HG03558 (cell line): ENCODE measurements at regions not wholly inside any gene's neighbourhood (a gene's known extent, or its start where the extent isn't known, plus 50 kb on each side); places are given as distances from the start of the nearest gene placed in this dataset.
A peak's percentile ranks its signal among the peaks of the same experiment; 100 is the strongest.

Experiments
- ATAC-seq: cut with Tn5 transposase; IDR thresholded peaks from one replicate; pipeline ENCODE4 v1.9.1; 2021; ENCODE audit warnings: moderate number of reproducible peaks; ENCODE audit not compliant: unreplicated experiment; ENCODE audit errors: extremely low read depth

DNA sequence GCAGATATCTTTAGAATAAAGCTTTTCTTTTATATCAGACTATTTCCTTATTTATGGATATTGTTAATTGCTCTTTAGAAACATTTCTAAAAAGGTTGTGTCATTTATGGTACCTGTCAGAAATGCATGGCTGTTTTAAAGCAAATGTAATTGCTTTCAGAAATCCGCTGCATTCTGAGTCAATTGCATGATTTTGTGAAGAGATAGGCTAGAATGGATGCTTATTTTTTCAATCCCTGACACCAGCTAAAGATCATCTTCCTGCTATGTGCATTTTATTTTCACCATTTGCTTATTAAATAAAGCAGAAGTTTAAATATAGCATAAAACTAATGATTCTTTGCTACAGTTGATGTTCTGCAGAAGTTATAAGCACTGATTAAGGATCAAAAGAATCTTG, 170.2 kb upstream of the C9orf72 start:
- no peak for ATAC-seq

DNA sequence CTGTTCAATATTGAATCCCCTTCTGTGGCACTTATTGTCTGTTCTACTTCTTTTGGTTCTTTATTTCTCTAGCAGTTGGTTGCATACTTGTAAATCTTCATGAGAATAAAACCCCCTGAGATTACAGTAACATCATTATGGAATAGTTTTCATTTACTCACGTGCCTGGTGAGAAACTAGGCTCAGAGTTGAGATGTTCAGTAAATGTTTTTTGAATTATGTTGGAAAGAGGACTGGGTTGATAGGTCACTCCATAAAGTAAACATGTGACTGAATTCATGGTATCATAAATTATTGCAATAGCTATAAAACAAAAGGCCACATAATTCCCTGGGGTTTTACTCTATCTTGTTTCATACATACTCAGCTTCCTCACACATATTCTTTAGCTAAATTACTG, 174.2 kb upstream of the C9orf72 start:
- ATAC-seq, result no peak

DNA sequence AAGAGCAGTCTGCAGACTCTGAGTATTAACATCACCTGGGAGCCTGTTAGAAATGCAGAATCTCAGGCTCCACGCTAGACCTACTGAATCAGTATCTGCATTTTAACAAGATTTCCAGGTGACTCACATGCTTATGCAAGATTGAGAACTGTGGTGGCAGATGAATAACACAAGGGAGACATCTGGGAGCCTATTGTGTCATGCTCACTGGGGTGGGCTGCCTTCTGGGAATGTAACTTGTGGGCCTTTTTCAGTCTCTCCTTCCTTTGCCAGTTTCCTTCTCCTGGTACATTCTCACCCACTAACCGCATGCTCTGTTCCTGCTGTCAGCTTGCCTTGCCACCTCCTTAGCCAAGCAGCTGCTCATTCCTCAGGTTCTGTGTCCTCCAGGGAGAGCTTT, 176.6 kb upstream of the C9orf72 start:
- ATAC-seq, result no peak

DNA sequence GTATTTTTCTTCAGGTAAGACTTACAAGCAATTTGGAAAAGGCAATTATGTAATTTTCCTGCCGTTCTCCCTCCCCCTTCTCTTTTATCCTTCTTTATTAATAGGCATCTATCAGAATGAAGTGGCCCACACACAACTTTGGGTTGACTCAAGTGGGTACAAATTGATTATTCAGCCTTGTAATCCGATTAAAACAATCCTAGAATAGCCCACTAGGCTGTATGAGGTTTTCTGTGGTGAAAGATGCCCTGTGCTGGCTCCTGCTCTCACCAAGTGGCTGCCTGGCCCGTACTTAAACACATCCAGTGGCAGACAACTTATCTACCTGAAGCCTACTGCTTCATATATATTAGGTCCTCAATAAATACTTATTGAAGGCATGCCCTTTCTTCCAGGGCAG, 177.3 kb upstream of the C9orf72 start:
- ATAC-seq, result no peak

DNA sequence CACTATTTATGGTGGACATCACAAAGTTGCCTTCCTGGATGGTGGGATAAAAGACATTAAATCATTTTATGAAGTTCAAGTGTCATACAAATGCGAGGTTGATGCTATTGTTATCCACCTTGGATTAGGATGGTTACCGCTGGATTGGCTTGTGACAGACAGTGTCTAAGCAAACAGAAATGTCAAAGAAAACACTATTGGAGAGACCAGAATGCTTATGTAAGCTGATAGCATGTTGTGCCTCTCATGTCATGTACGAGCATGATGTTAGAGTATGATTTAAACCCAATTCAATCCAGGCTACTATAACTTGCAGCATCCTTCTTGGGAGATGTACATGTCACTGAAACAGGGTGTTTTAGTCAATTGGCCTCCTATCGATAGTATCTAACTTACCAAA, 178.8 kb upstream of the C9orf72 start:
- ATAC-seq, result no peak

DNA sequence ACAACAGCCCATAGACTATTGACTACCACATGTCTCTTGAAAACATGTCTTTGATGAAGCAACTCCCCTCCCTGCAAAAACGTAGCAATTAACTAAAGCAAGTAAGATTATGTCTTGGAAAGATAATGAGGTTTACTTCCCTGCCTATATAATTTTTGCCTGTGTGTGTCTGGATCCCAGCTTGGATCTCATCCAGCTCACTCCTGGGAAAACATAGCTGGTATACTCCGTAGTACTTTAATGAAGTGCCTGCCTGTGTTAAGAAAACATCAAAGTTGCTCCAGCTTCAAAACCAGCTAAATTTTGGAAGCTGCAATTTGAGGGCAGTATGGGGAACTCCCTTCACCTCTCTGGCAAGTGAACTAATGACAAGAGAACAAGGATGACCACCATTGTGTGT, 182.6 kb upstream of the C9orf72 start:
- ATAC-seq, result no peak

- ATAC-seq, result no peak
Measured at GRCh38 chr9:27756418-27756817, 183.1 kb upstream of the C9orf72 start.

GRCh38 chr9:27763831-27764230, 190.6 kb upstream of the C9orf72 start:
- no peak for ATAC-seq

DNA sequence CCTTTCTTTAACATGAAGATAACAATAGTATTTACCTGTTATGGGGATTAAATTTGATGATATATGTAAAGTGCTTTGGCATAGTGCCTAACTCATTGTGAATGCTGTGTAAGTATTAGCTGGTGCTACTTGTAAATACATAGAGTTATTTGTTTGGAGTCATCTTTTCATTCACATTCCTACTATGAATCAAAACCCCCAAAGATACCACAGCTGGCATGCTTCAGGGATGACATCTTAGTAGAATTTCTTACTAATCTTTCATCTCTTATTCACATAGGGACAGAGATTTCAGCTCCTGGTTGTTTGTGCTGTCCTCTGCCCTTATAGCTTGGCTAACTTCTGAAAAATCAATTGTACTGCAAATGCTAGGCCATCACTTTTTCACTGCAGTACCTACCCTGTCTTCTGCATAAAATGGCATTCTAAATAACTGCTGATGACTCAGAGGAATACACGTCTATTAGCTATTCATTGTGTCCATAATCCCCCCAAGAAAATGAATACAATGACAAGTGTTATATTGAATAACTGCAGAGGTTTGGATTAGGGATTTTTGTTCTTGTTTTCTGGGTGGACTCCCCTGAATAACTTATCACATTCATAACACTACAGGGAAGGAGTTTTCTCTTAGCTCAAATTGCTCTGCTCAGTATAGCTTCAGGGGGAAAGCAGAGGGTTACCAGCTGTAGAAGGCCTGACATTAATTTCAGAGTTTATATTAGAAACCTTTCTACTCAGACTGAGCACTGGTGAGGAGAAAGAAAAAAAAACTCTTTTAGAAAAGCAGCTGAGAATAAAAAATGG, 192.2 kb upstream of the C9orf72 start:
- ATAC-seq, result no peak

DNA sequence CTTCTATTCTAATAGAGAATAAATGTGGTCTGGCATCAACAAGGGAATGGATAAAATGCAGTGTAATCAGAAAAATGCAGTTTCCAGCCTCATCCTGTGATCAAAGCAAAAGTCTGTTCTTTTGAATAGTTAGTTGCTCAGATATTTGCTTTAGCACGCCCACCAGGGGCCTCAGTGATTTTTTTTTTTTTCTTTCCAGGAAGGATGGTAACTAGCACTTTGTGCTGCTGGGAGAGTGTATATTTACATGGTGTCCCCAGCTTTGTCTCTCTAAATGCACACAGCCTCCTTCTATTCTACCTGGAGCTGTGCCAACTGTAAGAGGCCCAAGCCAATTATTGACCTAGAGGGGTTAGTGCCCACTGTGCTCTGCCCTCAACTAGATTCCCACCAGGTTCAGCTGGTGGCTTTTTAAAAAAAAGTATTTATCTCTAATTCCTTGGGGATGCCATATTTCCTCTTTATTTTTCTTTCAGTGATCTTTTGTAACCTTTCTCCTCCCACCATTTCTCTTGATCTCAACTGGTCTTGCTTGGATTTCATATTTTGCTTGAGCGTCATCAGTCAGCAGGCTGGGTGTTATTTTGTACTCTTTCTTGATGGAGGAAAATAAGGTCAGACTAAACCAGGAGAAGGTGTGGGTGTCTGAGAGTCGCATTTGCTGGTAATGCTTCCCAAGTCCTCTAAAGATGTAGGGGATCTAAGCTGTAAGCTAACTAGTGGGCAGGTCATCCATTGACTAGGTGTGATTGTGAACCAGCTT, 193.0 kb upstream of the C9orf72 start:
- ATAC-seq, result no peak

GRCh38 chr9:27768781-27769180, 195.5 kb upstream of the C9orf72 start:
- no peak for ATAC-seq

DNA sequence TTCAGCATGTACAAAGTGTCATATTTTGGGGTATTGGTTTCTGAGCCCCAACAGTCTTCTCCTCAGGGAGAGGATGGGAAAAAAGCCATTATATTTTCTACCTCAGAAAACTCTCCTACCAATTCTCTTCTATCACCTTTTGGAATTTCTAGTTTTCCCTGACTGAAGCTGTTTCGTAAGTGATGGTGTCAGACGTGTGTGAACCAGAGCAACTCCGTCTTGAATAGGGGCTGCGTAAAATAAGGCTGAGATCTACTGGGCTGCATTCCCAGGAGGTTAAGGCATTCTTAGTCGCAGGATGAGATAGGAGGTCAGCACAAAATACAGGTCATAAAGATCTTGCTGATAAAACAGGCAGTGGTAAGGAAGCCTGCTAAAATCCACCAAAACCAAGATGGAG, 197.3 kb upstream of the C9orf72 start:
- ATAC-seq, result no peak

GRCh38 chr9:27771803-27772545, 198.7 kb upstream of the C9orf72 start:
- no peak for ATAC-seq

DNA sequence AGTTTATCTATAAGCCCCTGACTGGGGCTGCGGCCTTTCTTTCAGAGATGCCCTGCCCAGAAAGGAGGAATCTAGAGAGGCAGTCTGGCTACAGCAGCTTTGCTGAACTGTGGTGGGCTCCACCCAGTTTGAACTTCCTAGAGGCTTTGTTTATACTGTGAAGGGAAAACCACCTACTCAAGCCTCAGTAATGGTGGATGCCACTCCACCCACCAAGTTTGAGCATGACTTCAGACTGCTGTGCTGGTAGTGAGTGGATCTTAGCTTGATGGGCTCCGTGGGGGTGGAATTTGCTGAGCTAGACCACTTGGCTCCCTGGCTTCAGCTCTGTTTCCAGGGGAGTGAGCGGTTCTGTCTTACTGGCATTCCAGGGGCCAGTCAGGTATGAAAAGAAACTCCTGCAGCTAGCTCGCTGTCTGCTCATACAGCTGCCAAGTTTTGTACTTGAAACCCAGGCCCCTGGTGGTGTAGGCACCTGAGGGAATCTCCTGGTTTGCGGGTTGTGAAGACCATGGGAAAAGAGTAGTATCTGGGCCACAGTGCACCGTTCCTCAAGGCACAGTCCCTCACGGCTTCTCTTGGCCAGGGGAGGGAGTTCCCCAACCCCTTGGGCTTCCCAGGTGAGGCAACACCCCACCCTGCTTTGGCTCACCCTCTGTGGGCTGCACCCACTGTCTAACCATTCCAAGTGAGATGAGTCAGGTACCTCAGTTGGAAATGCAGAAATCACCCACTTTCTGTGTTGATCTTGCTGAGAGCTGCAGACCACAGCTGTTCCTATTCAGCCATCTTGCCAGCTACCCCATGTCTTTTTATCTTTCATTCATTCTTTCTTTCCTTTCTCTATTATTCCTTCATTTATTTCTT, 211.8 kb upstream of the C9orf72 start:
- ATAC-seq, result peak; percentile 36

GRCh38 chr9:27785714-27786100, 212.4 kb upstream of the C9orf72 start:
- ATAC-seq, result peak; percentile 84

- no peak for ATAC-seq
Measured at GRCh38 chr9:27787891-27788290, 214.6 kb upstream of the C9orf72 start.

GRCh38 chr9:27791311-27791710, 218.0 kb upstream of the C9orf72 start:
- no peak for ATAC-seq

GRCh38 chr9:27792971-27793689, 219.8 kb upstream of the C9orf72 start:
- ATAC-seq, result no peak

DNA sequence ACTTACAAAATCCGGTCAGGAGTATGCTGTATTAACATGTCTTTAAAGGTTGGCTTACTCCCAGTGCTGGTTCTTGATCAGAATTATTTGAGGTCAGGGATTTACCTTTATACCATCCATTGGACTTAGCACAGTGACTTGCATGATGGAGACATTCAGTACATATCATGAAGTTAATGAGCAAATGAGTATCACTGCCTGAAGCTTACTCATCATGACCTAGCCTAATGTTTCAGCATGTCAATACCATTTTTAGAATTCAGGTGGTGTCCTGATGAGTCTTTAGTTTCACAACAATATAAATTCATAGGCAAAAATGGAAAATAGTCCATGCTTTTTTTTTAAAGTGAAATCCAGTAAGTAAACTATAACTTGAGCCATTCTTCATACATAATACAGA, 226.0 kb upstream of the C9orf72 start:
- no peak for ATAC-seq

DNA sequence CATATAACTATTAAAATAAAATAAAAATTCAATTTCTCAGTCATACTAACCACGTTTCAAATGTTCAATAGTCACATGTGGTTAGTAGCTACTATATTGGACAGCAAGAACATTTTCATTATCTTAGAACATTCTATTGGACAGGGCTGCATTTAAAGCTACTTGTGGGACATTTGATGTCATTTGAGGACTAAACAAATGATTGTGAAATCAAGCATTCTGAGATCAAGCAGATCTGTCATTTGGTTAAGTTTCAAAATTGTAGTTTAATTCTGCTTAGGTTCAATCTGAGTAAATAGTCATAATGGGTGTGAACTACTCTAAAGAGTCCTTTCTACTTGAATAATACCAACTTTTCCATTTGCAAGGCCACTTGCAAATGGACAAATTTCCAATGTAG, 226.9 kb upstream of the C9orf72 start:
- no peak for ATAC-seq
